GM23248 (cell line): ENCODE measurements at regions not wholly inside any gene's neighbourhood (a gene's known extent, or its start where the extent isn't known, plus 50 kb on each side); places are given as distances from the start of the nearest gene placed in this dataset.

ENCODE experiments used
- EZH2 ChIP-seq: fragments of 200-600 bp; sonication (generic); IDR thresholded peaks from 2 replicates; pipeline ENCODE4 v1.6.1; 2018; ENCODE audit warnings: antibody characterized with exemption, mild to moderate bottlenecking; ENCODE audit not compliant: insufficient read depth, poor library complexity, severe bottlenecking
- EZH2phosphoT487 ChIP-seq: fragments of 200-600 bp; sonication (generic); IDR thresholded peaks from 2 replicates; pipeline ENCODE4 v1.6.1; 2018; ENCODE audit warnings: antibody characterized with exemption, moderate library complexity, mild to moderate bottlenecking, low read depth; ENCODE audit not compliant: insufficient read depth

DNA sequence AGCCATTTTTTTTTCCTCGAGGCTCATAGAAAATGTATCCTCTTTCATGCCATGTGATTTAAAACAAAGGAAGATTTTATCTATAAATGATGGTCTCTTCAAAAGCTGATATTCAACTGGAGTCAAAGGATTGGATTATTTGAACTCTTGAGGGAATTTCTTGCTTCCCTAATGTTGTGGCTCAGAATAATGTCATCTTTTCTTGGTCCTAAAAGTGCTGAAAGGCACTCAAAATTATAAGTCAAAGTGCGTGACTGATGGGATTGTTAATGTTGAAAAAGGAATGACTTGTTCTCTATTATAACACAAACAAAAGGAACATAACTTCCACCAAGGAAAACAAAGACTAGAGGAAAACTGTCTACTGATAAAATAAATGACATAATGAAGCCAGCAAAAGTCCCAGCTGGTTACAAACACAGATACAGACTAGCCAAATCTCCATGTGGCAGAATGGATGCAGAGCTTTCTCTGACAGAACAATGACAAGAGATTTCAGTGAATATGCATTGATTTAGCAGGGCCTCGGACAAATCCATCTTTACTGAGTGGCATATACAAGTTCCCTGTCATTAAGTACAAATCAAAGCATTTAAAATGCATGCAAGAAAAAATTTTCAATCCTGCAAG, 552.6 kb downstream of the GBA3 start:
- TF ChIP-seq EZH2phosphoT487 (no peak), EZH2 (no peak)
